DOHH2 (cell line): ENCODE measurements at regions not wholly inside any gene's neighbourhood (a gene's known extent, or its start where the extent isn't known, plus 50 kb on each side); places are given as distances from the start of the nearest gene placed in this dataset.

Experiments used
- H3F3A ChIP-seq: fragments of 200-600 bp; sonication (generic), shearing (Covaris generic); 2 replicates; pipeline ENCODE4 v1.6.0; 2016; ENCODE audit warnings: antibody characterized with exemption, mild to moderate bottlenecking; ENCODE audit not compliant: control insufficient read depth, insufficient read depth
- H3K27ac ChIP-seq: fragments of 200-600 bp; sonication (generic); 2 replicates; pipeline ENCODE4 v1.5.1; 2014; ENCODE audit warnings: low read depth, mild to moderate bottlenecking, low read length, moderate library complexity
- H3K27me3 ChIP-seq: fragments of 200-600 bp; sonication (generic); 2 replicates; pipeline ENCODE4 v1.6.1; 2014; ENCODE audit warnings: mild to moderate bottlenecking, low read length, mixed read lengths; ENCODE audit not compliant: control insufficient read depth
- H3K36me3 ChIP-seq: fragments of 200-600 bp; sonication (generic); 2 replicates; pipeline ENCODE4 v1.6.1; 2014; ENCODE audit warnings: mild to moderate bottlenecking, low read length, moderate library complexity, mixed read lengths; ENCODE audit not compliant: control insufficient read depth
- H3K4me1 ChIP-seq: fragments of 200-600 bp; sonication (generic); 2 replicates; pipeline ENCODE4 v1.6.1; 2014; ENCODE audit warnings: mild to moderate bottlenecking, low read length, mixed read lengths; ENCODE audit not compliant: control insufficient read depth
- H3K4me2 ChIP-seq: fragments of 200-600 bp; sonication (generic); 2 replicates; pipeline ENCODE4 v1.6.0; 2014; ENCODE audit warnings: mild to moderate bottlenecking, low read length, moderate library complexity
- H3K4me3 ChIP-seq: fragments of 200-600 bp; sonication (generic); 2 replicates; pipeline ENCODE4 v1.5.1; 2014; ENCODE audit warnings: mild to moderate bottlenecking, low read length, mixed read lengths
- H3K79me2 ChIP-seq: fragments of 200-600 bp; sonication (generic); 2 replicates; pipeline ENCODE4 v1.6.1; 2014; ENCODE audit warnings: mild to moderate bottlenecking, low read length, mixed read lengths; ENCODE audit not compliant: control insufficient read depth
- H3K9me2 ChIP-seq: fragments of 200-600 bp; sonication (generic); replicated peaks from 2 replicates; pipeline ENCODE4 v1.6.1; 2014; ENCODE audit warnings: mild to moderate bottlenecking, low read length, mixed read lengths; ENCODE audit not compliant: control insufficient read depth
- H3K9me3 ChIP-seq: fragments of 200-600 bp; sonication (generic); 2 replicates; pipeline ENCODE4 v1.6.1; 2014; ENCODE audit warnings: antibody characterized with exemption, low read length, mixed read lengths; ENCODE audit not compliant: control insufficient read depth, insufficient read depth
- H4K20me1 ChIP-seq: fragments of 200-600 bp; sonication (generic); 2 replicates; pipeline ENCODE4 v1.6.0; 2014; ENCODE audit warnings: low read depth, mild to moderate bottlenecking, antibody characterized with exemption, low read length, moderate library complexity; ENCODE audit not compliant: control insufficient read depth, insufficient read depth
- EZH2phosphoT487 ChIP-seq: fragments of 200-600 bp; sonication (generic); IDR thresholded peaks from 2 replicates; pipeline ENCODE4 v1.6.1; 2017; ENCODE audit warnings: borderline replicate concordance, mild to moderate bottlenecking, antibody characterized with exemption, low read length, moderate library complexity, mixed read lengths
- TF ChIP-seq, protein P1 (sequence below): fragments of 200-600 bp; sonication (generic); IDR thresholded peaks from one replicate; pipeline ENCODE4 v1.5.1; 2014; ENCODE audit warnings: antibody characterized with exemption, mild to moderate bottlenecking, low read depth, low read length; ENCODE audit not compliant: poor library complexity, severe bottlenecking

GRCh38 chr4:180721356-180721755, 1521.8 kb upstream of the TENM3 start:
- no peak overlapping the region for H3K27ac ChIP-seq
- no peaks in the 10 kb centered on the region for H3K79me2 ChIP-seq
- H3K4me3 ChIP-seq: no peak overlapping the region
- TF ChIP-seq, protein P1, sequence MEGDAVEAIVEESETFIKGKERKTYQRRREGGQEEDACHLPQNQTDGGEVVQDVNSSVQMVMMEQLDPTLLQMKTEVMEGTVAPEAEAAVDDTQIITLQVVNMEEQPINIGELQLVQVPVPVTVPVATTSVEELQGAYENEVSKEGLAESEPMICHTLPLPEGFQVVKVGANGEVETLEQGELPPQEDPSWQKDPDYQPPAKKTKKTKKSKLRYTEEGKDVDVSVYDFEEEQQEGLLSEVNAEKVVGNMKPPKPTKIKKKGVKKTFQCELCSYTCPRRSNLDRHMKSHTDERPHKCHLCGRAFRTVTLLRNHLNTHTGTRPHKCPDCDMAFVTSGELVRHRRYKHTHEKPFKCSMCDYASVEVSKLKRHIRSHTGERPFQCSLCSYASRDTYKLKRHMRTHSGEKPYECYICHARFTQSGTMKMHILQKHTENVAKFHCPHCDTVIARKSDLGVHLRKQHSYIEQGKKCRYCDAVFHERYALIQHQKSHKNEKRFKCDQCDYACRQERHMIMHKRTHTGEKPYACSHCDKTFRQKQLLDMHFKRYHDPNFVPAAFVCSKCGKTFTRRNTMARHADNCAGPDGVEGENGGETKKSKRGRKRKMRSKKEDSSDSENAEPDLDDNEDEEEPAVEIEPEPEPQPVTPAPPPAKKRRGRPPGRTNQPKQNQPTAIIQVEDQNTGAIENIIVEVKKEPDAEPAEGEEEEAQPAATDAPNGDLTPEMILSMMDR: no peak
- TF ChIP-seq EZH2phosphoT487: no peak
- no peak overlapping the region for H3K4me2 ChIP-seq
- no peaks in the 10 kb centered on the region for H3K27me3 ChIP-seq
- no peaks in the 10 kb centered on the region for H4K20me1 ChIP-seq
- no peaks in the 10 kb centered on the region for H3F3A ChIP-seq
- no peaks in the 10 kb centered on the region for H3K9me2 ChIP-seq
- H3K9me3 ChIP-seq: no peaks in the 10 kb centered on the region
- no peaks in the 10 kb centered on the region for H3K4me1 ChIP-seq
- no peaks in the 10 kb centered on the region for H3K36me3 ChIP-seq

- H3K4me2 ChIP-seq: no peak overlapping the region
- no peaks in the 10 kb centered on the region for H4K20me1 ChIP-seq
- no peaks in the 10 kb centered on the region for H3K79me2 ChIP-seq
- no peak overlapping the region for H3K4me3 ChIP-seq
- H3K9me3 ChIP-seq: no peaks in the 10 kb centered on the region
- TF ChIP-seq, protein P1: no peak
- TF ChIP-seq EZH2phosphoT487: no peak
- H3K36me3 ChIP-seq: no peaks in the 10 kb centered on the region
- no peaks in the 10 kb centered on the region for H3K4me1 ChIP-seq
- no peaks in the 10 kb centered on the region for H3K27me3 ChIP-seq
- no peaks in the 10 kb centered on the region for H3F3A ChIP-seq
- H3K9me2 ChIP-seq: no peaks in the 10 kb centered on the region
- H3K27ac ChIP-seq: no peak overlapping the region
Observed at GRCh38 chr4:180726611-180727010, 1516.6 kb upstream of the TENM3 start.

GRCh38 chr4:180727478-180727877, 1515.7 kb upstream of the TENM3 start:
- Histone ChIP-seq H3K27ac (no peak overlapping the region), H3K36me3 (no peaks in the 10 kb centered on the region), H3K27me3 (no peaks in the 10 kb centered on the region), H4K20me1 (no peaks in the 10 kb centered on the region), H3K4me2 (no peak overlapping the region), H3K4me1 (no peaks in the 10 kb centered on the region), H3F3A (no peaks in the 10 kb centered on the region), H3K79me2 (no peaks in the 10 kb centered on the region), H3K9me3 (no peaks in the 10 kb centered on the region), H3K4me3 (no peak overlapping the region), H3K9me2 (no peaks in the 10 kb centered on the region)
- TF ChIP-seq, protein P1: no peak
- TF ChIP-seq EZH2phosphoT487: no peak
